DND-41 (cell line): ENCODE measurements at regions not wholly inside any gene's neighbourhood (a gene's known extent, or its start where the extent isn't known, plus 50 kb on each side); places are given as distances from the start of the nearest gene placed in this dataset.

Source experiments
- ATAC-seq: fragments of 200-7000 bp; cut with Tn5 transposase; 3 replicates; pipeline ENCODE4 v1.9.1; 2021; ENCODE audit warnings: low read depth; ENCODE audit not compliant: insufficient read depth
- DNase-seq: peaks from one replicate; pipeline ENCODE4 v3.0.0-alpha.2; 2020
- H2AFZ ChIP-seq: 2 replicates; pipeline ENCODE4 v1.6.0; 2012; ENCODE audit warnings: low read depth, low read length
- H3K27ac ChIP-seq: 2 replicates; pipeline ENCODE4 v1.5.1; 2012; ENCODE audit warnings: low read length, inconsistent platforms
- H3K27me3 ChIP-seq: fragments of 200-600 bp; sonication (generic); 2 replicates; pipeline ENCODE4 v1.6.0; 2012; ENCODE audit warnings: low read length, mild to moderate bottlenecking, inconsistent platforms; ENCODE audit not compliant: insufficient read depth, poor library complexity
- H3K36me3 ChIP-seq: 2 replicates; pipeline ENCODE4 v1.5.1; 2012; ENCODE audit warnings: low read length, inconsistent platforms; ENCODE audit not compliant: insufficient read depth
- H3K4me1 ChIP-seq: 2 replicates; pipeline ENCODE4 v1.5.1; 2012; ENCODE audit warnings: mild to moderate bottlenecking, low read length; ENCODE audit not compliant: insufficient read depth
- H3K4me2 ChIP-seq: 2 replicates; pipeline ENCODE4 v1.6.0; 2012; ENCODE audit warnings: mild to moderate bottlenecking, moderate library complexity, low read length, inconsistent platforms; ENCODE audit not compliant: insufficient read depth
- H3K4me3 ChIP-seq, 2 experiments: fragments of 200-600 bp in 1 of 2; shearing (Covaris generic) in 1 of 2; 2 replicates each; pipeline ENCODE4 v1.5.1; 2012 to 2016; ENCODE audit warnings: inconsistent platforms in 2 of 2, low read length in 2 of 2, mild to moderate bottlenecking in 2 of 2, low read depth in 1 of 2, moderate library complexity in 1 of 2
- H3K79me2 ChIP-seq: 2 replicates; pipeline ENCODE4 v1.6.0; 2012; ENCODE audit warnings: low read length, inconsistent platforms; ENCODE audit not compliant: insufficient read depth
- H3K9ac ChIP-seq: 2 replicates; pipeline ENCODE4 v1.6.0; 2012; ENCODE audit warnings: low read depth, mild to moderate bottlenecking, inconsistent platforms, low read length, moderate library complexity
- H3K9me3 ChIP-seq: 2 replicates; pipeline ENCODE4 v1.5.1; 2012; ENCODE audit warnings: low read length, moderate library complexity, mild to moderate bottlenecking, inconsistent platforms; ENCODE audit not compliant: insufficient read depth, severe bottlenecking
- H4K20me1 ChIP-seq: 2 replicates; pipeline ENCODE4 v1.6.0; 2012; ENCODE audit warnings: low read length; ENCODE audit not compliant: insufficient read depth
- EZH2 ChIP-seq: IDR thresholded peaks from 3 replicates; pipeline ENCODE4 v1.6.1; 2012; ENCODE audit warnings: borderline replicate concordance, low read depth, mild to moderate bottlenecking, moderate library complexity, low read length, inconsistent platforms; ENCODE audit not compliant: severe bottlenecking
- TF ChIP-seq, protein P1 (sequence below): IDR thresholded peaks from 2 replicates; pipeline ENCODE4 v1.5.1; 2012; ENCODE audit warnings: borderline replicate concordance, low read length, moderate library complexity, mild to moderate bottlenecking; ENCODE audit not compliant: poor library complexity, severe bottlenecking; ENCODE audit errors: extremely low read depth

DNA sequence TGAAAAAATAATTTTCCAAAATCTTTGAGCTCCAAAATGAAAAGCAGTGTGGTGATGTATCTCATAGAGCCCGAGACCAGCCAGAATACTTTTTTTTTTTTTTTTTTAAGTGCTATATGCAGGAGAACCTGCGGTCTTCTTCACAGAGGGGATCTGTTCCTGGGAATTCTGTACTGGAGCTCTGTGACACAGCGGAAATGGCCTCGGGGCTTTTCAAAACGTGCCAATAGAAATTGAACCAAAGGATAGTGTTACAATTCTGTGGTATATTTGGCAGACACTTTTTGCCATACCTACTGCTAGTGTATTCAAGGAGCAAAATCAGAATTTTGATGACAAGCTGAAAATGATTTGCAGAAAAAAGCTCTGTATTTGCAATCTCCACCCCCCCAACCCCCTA lies 1429.3 kb upstream of the LRRTM3 start:
- Histone ChIP-seq H3K27ac (no peak overlapping the region), H3K27me3 (no peaks in the 10 kb centered on the region), H3K9ac (no peak overlapping the region), H3K4me3 (no peak overlapping the region), H3K9me3 (no peaks in the 10 kb centered on the region), H3K79me2 (no peaks in the 10 kb centered on the region), H3K4me2 (no peak overlapping the region), H2AFZ (no peak overlapping the region), H4K20me1 (no peaks in the 10 kb centered on the region), H3K4me1 (no peaks in the 10 kb centered on the region), H3K36me3 (no peaks in the 10 kb centered on the region)
- TF ChIP-seq EZH2, result no peak
- TF ChIP-seq, protein P1, sequence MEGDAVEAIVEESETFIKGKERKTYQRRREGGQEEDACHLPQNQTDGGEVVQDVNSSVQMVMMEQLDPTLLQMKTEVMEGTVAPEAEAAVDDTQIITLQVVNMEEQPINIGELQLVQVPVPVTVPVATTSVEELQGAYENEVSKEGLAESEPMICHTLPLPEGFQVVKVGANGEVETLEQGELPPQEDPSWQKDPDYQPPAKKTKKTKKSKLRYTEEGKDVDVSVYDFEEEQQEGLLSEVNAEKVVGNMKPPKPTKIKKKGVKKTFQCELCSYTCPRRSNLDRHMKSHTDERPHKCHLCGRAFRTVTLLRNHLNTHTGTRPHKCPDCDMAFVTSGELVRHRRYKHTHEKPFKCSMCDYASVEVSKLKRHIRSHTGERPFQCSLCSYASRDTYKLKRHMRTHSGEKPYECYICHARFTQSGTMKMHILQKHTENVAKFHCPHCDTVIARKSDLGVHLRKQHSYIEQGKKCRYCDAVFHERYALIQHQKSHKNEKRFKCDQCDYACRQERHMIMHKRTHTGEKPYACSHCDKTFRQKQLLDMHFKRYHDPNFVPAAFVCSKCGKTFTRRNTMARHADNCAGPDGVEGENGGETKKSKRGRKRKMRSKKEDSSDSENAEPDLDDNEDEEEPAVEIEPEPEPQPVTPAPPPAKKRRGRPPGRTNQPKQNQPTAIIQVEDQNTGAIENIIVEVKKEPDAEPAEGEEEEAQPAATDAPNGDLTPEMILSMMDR, result no peak
- DNase-seq (no peak), ATAC-seq (no peak)

DNA sequence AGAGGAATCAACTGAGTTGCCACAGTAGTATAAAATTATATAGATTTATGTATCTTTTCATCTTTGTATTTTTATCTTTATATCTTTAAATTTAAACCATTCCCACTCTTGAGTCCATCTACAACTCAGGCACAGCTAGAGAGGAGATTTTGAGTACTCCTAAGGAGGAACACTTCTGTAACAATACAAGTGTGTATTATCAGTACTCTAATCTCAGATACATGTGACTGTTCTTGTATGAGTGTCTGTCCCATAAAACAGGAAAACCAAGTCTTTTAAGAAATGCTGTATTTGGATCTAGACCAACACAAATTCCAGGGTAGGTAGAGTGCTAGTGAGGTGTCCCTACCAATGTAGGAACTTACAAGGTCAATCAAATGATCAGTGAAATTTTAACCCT lies 1428.0 kb upstream of the LRRTM3 start:
- no peaks in the 10 kb centered on the region for H3K27me3 ChIP-seq
- H3K9me3 ChIP-seq, result no peaks in the 10 kb centered on the region
- no peaks in the 10 kb centered on the region for H3K79me2 ChIP-seq
- TF ChIP-seq, protein P1, result no peak
- no peak for TF ChIP-seq EZH2
- H2AFZ ChIP-seq, result no peak overlapping the region
- ATAC-seq (no peak), DNase-seq (no peak)
- H3K27ac ChIP-seq, result no peak overlapping the region
- no peak overlapping the region for H3K4me3 ChIP-seq
- H4K20me1 ChIP-seq, result no peaks in the 10 kb centered on the region
- no peak overlapping the region for H3K4me2 ChIP-seq
- H3K36me3 ChIP-seq, result no peaks in the 10 kb centered on the region
- no peak overlapping the region for H3K9ac ChIP-seq
- no peaks in the 10 kb centered on the region for H3K4me1 ChIP-seq

DNA sequence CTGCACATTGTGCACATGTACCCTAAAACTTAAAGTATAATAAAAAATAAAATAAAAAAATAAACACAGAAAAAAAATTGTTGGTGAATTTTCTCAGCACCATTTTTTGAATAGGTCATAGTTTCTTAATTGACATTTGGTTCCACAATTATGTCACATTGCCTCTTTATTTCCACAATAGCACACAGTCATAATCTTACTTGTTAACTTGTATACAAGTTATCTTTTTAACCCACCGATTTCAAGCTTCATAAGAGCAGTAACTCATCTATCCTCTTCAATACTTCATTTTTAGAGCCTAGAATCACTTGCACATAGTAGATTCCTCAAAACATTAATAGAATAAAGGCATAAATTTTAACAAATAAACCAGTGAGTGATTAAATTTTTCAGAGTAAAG lies 1425.1 kb upstream of the LRRTM3 start:
- Histone ChIP-seq H3K27ac (no peak overlapping the region), H3K4me3 (no peak overlapping the region), H3K79me2 (no peaks in the 10 kb centered on the region), H3K4me1 (no peaks in the 10 kb centered on the region), H3K27me3 (no peaks in the 10 kb centered on the region), H3K4me2 (no peak overlapping the region), H3K36me3 (no peaks in the 10 kb centered on the region), H4K20me1 (no peaks in the 10 kb centered on the region), H3K9me3 (no peaks in the 10 kb centered on the region), H3K9ac (no peak overlapping the region), H2AFZ (no peak overlapping the region)
- no peak for TF ChIP-seq EZH2
- TF ChIP-seq, protein P1, result no peak
- DNase-seq (no peak), ATAC-seq (no peak)

DNA sequence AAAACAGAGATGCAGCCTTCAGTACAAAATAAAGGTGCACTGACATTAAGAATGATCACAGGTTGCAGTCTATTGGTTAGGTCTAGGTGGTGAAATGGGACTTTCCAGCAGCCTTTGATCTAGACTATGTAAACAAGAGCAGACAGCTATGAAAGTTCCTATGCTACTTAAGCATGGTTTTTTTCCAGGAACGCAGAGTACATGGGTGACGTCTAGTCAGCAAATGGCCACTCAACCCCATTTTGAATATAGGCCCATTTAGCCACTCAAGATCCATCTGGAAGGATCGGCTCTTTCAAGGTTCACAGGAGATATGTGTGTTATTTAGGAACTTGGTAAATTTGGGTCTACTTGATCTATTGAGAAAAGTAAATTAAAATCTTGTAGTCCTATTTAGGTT lies 1424.6 kb upstream of the LRRTM3 start:
- H3K4me3 ChIP-seq, result no peak overlapping the region
- no peaks in the 10 kb centered on the region for H3K9me3 ChIP-seq
- H2AFZ ChIP-seq, result no peak overlapping the region
- no peaks in the 10 kb centered on the region for H4K20me1 ChIP-seq
- no peak overlapping the region for H3K9ac ChIP-seq
- H3K36me3 ChIP-seq, result no peaks in the 10 kb centered on the region
- DNase-seq (no peak), ATAC-seq (no peak)
- no peak overlapping the region for H3K27ac ChIP-seq
- TF ChIP-seq EZH2, result no peak
- TF ChIP-seq, protein P1, result no peak
- H3K27me3 ChIP-seq, result no peaks in the 10 kb centered on the region
- no peaks in the 10 kb centered on the region for H3K79me2 ChIP-seq
- no peak overlapping the region for H3K4me2 ChIP-seq
- no peaks in the 10 kb centered on the region for H3K4me1 ChIP-seq
